ENCODE measurements at regions not wholly inside any gene's neighbourhood (a gene's known extent, or its start where the extent isn't known, plus 50 kb on each side); places are given as distances from the start of the nearest gene placed in this dataset.
"Not testable (repeated sequence)": the region's sequence is repeated elsewhere in the genome, so short reads cannot be mapped to it uniquely, and the experiment has no call there.

DNA sequence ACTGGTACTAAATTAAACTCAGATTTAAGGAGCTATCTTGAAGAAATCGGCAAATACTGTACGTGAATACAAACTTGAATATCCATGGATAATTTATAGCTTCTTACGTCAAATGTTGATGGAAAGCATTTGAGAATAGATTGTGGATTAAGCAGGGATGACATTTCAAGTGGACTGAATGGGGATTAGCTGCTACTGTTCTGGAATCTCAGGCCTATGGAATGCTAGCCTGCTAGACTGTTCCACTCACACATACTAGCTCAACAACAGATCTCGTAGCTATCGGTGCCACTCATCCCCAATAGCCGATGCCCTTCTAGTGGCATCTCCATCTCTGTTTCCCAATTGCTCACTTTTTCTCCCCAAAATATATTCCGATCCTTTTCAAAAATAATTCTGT is 62.0 kb upstream of the USP25 start:
- H3K36me3 ChIP-seq: no peaks in the 10 kb centered on the region
- H3K27me3 ChIP-seq: no peaks in the 10 kb centered on the region
- H3K4me3 ChIP-seq: no peak overlapping the region
- H3K4me1 ChIP-seq: no peaks in the 10 kb centered on the region
- H3K9me3 ChIP-seq: no peaks in the 10 kb centered on the region
- DNase-seq (ENCODE audit: low spot score in 2 of 2): no peak
- TF ChIP-seq POLR2AphosphoS5 (IDR thresholded peaks at IDR 0.05) (no peak), POLR2A (IDR thresholded peaks at IDR 0.05) (no peak)
- TF ChIP-seq, protein P1, sequence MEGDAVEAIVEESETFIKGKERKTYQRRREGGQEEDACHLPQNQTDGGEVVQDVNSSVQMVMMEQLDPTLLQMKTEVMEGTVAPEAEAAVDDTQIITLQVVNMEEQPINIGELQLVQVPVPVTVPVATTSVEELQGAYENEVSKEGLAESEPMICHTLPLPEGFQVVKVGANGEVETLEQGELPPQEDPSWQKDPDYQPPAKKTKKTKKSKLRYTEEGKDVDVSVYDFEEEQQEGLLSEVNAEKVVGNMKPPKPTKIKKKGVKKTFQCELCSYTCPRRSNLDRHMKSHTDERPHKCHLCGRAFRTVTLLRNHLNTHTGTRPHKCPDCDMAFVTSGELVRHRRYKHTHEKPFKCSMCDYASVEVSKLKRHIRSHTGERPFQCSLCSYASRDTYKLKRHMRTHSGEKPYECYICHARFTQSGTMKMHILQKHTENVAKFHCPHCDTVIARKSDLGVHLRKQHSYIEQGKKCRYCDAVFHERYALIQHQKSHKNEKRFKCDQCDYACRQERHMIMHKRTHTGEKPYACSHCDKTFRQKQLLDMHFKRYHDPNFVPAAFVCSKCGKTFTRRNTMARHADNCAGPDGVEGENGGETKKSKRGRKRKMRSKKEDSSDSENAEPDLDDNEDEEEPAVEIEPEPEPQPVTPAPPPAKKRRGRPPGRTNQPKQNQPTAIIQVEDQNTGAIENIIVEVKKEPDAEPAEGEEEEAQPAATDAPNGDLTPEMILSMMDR (IDR thresholded peaks at IDR 0.05): no peak
- H3K27ac ChIP-seq: no peak overlapping the region
- intact Hi-C loops (cut with DNase I; ENCODE audit: low total_unique reads): no loop called here

DNA sequence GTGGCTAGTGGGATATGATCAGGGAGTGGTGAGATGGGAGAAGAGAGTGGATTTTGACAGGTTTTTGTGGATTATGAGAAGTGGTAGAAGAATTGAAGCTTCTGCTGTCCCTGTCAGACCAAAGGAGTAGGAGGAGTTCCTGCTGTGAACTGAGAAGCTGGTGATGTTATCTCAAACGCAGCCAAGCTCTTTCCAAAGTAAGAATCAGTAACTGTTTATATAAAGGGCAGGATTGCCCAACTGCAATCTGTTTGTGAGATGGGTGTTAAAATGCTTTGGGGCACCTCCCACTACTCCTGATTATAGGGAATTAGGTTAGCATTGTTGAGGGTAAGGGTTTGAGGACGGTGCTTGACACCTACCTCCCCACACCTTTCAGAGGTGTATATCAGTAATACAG is 60.5 kb upstream of the USP25 start:
- no peaks in the 10 kb centered on the region for H3K4me1 ChIP-seq

DNA sequence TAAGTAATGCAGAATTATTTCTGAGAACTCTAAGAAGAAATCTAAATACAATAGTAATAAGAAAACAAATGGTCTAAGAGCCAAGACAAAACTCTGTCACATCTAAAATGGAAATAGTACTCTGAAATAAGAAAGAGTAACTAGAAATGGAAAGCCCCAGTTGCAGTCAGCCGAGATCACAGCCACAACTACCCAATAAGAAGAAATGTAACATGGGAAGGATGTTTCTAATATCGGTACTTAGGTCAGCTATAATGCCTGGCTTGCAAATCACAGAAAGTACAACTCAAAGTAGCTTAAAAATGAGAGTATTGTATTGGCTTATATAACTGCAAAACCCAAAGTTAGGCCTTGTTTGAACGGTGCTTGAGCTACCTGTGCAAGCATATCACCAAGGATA is 58.6 kb upstream of the USP25 start:
- no peak for DNase-seq (ENCODE audit: low spot score in 2 of 2)
- no peaks in the 10 kb centered on the region for H3K9me3 ChIP-seq
- TF ChIP-seq, protein P1 (IDR thresholded peaks at IDR 0.05): no peak
- no peak for TF ChIP-seq POLR2AphosphoS5 (IDR thresholded peaks at IDR 0.05)
- no peak for TF ChIP-seq POLR2A (IDR thresholded peaks at IDR 0.05)

More for the DNA sequence above, 60.5 kb upstream of the USP25 start:
- no peak overlapping the region for H3K27ac ChIP-seq
- no peaks in the 10 kb centered on the region for H3K27me3 ChIP-seq
- H3K4me3 ChIP-seq: no peak overlapping the region
- no peaks in the 10 kb centered on the region for H3K36me3 ChIP-seq
- intact Hi-C loops (cut with DNase I; ENCODE audit: low total_unique reads): no loop called here
- TF ChIP-seq POLR2A (IDR thresholded peaks at IDR 0.05) (no peak), POLR2AphosphoS5 (IDR thresholded peaks at IDR 0.05) (no peak)
- TF ChIP-seq, protein P1 (IDR thresholded peaks at IDR 0.05): no peak
- H3K9me3 ChIP-seq: no peaks in the 10 kb centered on the region
- DNase-seq (ENCODE audit: low spot score in 2 of 2): no peak

DNA sequence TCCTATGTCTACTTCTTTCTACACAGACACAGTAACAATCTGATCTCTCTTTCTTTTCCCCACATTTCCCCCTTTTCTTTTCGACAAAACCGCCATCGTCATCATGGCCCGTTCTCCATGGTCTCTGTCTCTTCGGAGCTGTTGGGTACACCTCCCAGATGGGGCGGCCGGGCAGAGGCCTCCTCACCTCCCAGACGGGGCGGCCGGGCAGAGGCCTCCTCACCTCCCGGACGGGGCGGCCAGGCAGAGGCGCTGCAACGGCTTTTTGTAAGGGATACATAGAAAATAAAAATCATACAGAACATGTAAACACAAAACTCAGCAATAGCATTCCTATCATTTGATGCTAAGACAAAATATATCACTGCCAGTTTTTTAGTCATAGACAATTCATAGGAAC is 57.2 kb upstream of the USP25 start:
- H3K27ac ChIP-seq; DNase-seq (ENCODE audit: low spot score in 2 of 2); H3K9me3 ChIP-seq; H3K27me3 ChIP-seq; H3K4me1 ChIP-seq; intact Hi-C loops (cut with DNase I; ENCODE audit: low total_unique reads); H3K36me3 ChIP-seq; H3K4me3 ChIP-seq: not testable (repeated sequence)

More for the DNA sequence above, 58.6 kb upstream of the USP25 start:
- intact Hi-C loops (cut with DNase I; ENCODE audit: low total_unique reads): no loop called here
- no peak overlapping the region for H3K27ac ChIP-seq
- no peaks in the 10 kb centered on the region for H3K27me3 ChIP-seq
- no peaks in the 10 kb centered on the region for H3K36me3 ChIP-seq
- H3K4me3 ChIP-seq: no peak overlapping the region
- H3K4me1 ChIP-seq: no peaks in the 10 kb centered on the region

DNA sequence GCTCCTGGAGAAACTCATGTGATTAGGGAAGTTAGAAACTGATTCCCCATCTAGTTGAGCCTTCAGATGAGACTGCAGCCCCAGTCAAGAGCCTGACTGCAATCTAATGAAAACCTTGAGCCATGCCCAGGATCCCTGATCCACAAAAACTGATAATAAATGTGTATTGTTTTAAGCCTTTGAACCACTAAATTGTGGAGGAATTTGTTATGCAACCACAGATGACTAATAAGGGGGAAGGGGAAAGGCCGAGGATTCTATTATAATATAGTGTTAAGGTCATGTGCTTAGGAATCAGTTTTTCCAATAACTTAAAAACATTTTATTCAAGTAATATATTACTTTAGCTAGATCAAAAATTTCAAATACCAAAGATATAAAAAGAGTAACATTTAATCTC is 52.8 kb upstream of the USP25 start:
- no peak for DNase-seq (ENCODE audit: low spot score in 2 of 2)
- H3K4me3 ChIP-seq: no peak overlapping the region
- H3K27ac ChIP-seq: no peak overlapping the region
- H3K9me3 ChIP-seq: no peaks in the 10 kb centered on the region
- intact Hi-C loops (cut with DNase I; ENCODE audit: low total_unique reads): no loop called here
- H3K4me1 ChIP-seq: no peaks in the 10 kb centered on the region
- TF ChIP-seq POLR2A (IDR thresholded peaks at IDR 0.05) (no peak), POLR2AphosphoS5 (IDR thresholded peaks at IDR 0.05) (no peak)
- TF ChIP-seq, protein P1 (IDR thresholded peaks at IDR 0.05): no peak
- H3K27me3 ChIP-seq: no peaks in the 10 kb centered on the region
- no peaks in the 10 kb centered on the region for H3K36me3 ChIP-seq

DNA sequence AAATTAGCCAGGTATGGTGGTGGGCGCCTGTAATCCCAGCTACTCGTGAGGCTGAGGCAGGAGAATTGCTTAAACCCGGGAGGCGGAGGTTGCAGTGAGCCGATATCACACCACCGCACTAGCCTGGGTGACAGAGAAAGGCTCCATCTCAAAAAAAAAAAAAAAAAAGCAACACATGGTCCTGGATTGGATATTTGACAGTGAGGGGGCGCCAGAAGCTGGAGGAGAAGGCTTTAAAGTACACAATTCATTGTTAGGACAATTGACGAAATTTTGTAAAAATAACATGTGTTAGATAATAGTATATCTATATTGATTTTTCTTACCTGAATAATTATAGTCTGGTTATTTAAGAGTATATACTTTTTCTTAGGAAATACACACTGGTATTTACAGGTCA is 50.2 kb upstream of the USP25 start:
- intact Hi-C loops (cut with DNase I; ENCODE audit: low total_unique reads): no loop called here
- H3K4me3 ChIP-seq: no peak overlapping the region
- no peaks in the 10 kb centered on the region for H3K4me1 ChIP-seq
- DNase-seq (ENCODE audit: low spot score in 2 of 2): no peak
- TF ChIP-seq POLR2A (IDR thresholded peaks at IDR 0.05) (no peak), POLR2AphosphoS5 (IDR thresholded peaks at IDR 0.05) (no peak)
- no peaks in the 10 kb centered on the region for H3K9me3 ChIP-seq
- H3K27ac ChIP-seq: no peak overlapping the region
- H3K27me3 ChIP-seq: no peaks in the 10 kb centered on the region
- H3K36me3 ChIP-seq: no peaks in the 10 kb centered on the region

Measured in breast epithelium (tissue), 4 donors.